Gastrocnemius medialis (tissue), 4 donors: ENCODE measurements at regions not wholly inside any gene's neighbourhood (a gene's known extent, or its start where the extent isn't known, plus 50 kb on each side); places are given as distances from the start of the nearest gene placed in this dataset.

Experiments used
- POLR2A ChIP-seq, 2 donors: fragments of 450-650 bp; IDR thresholded peaks; one replicate each; pipeline ENCODE4 v1.6.1; 2017; ENCODE audit warnings: antibody characterized with exemption in 2 of 2, mild to moderate bottlenecking in 2 of 2, moderate library complexity in 2 of 2
- TF ChIP-seq, protein P1 (sequence below), 5 experiments: fragments of 450-650 bp in 3 of 5; fragments of 200-600 bp in 2 of 5; sonication (generic) in 2 of 5; IDR thresholded peaks in 4 of 5; conservative IDR thresholded peaks in 1 of 5; 1 replicate in 4 of 5; 2 replicates in 1 of 5; pipeline ENCODE4 v1.5.1; 2016 to 2019; ENCODE audit warnings: antibody characterized with exemption in 5 of 5, mild to moderate bottlenecking in 3 of 5, moderate library complexity in 3 of 5

DNA sequence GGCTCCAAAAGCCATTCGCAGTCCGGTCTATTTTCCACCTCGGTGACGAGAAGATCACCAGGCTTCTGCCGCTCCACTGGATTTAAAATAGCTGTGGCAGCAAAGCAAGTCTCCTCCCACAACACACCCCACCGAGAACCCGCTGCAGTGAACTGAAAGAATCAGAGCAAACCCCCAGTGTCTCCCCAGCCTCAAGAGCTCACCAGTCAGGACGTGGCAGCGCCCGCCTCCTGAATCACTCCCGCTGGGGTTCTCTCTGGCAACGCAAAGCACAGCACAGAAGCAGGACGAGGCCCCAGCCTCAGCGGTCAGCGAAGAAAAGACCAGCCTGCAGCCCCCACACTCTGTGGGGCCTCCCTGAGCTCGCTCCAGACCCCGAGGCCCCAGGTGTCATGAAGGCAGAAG lies 126.1 kb upstream of the PPP2R2D start:
- no peak for TF ChIP-seq POLR2A (IDR thresholded peaks at IDR 0.05)
- TF ChIP-seq, protein P1, sequence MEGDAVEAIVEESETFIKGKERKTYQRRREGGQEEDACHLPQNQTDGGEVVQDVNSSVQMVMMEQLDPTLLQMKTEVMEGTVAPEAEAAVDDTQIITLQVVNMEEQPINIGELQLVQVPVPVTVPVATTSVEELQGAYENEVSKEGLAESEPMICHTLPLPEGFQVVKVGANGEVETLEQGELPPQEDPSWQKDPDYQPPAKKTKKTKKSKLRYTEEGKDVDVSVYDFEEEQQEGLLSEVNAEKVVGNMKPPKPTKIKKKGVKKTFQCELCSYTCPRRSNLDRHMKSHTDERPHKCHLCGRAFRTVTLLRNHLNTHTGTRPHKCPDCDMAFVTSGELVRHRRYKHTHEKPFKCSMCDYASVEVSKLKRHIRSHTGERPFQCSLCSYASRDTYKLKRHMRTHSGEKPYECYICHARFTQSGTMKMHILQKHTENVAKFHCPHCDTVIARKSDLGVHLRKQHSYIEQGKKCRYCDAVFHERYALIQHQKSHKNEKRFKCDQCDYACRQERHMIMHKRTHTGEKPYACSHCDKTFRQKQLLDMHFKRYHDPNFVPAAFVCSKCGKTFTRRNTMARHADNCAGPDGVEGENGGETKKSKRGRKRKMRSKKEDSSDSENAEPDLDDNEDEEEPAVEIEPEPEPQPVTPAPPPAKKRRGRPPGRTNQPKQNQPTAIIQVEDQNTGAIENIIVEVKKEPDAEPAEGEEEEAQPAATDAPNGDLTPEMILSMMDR (IDR thresholded peaks at IDR 0.05 in 4 of 5, conservative IDR thresholded peaks at IDR 0.05 in 1 of 5) = no peak
